Caco-2 (cell line): ENCODE measurements at regions not wholly inside any gene's neighbourhood (a gene's known extent, or its start where the extent isn't known, plus 50 kb on each side); places are given as distances from the start of the nearest gene placed in this dataset.
A peak's percentile ranks its signal among the peaks of the same experiment; 100 is the strongest.

ENCODE experiments used
- BruUV-seq: library from RNA; stranded (reverse); fragments of 400-500 nt; replicated peaks from 2 replicates; lab custom pipeline; 2021; lab: Mats Ljungman, UMichigan
- CTCF ChIA-PET: fragments of 300-600 bp; sonication (Branson Sonifier 250); formaldehyde crosslinking; loops from one replicate; lab custom pipeline; 2022; ENCODE audit warnings: antibody characterized with exemption; lab: Charles Lee
- POLR2A ChIA-PET: fragments of 300-600 bp; sonication (Branson Sonifier 250); formaldehyde crosslinking; loops from one replicate; lab custom pipeline; 2022; ENCODE audit warnings: antibody characterized with exemption; lab: Charles Lee
- DNase-seq, 2 experiments: peaks; one replicate each; pipeline versions ENCODE4 v3.0.0 to v3.0.0-alpha.2; 2020 to 2022
- H3K27me3 ChIP-seq: replicated peaks from 2 replicates; pipeline ENCODE4 v1.6.0; 2011; ENCODE audit warnings: low read length; ENCODE audit not compliant: control insufficient read depth, insufficient read depth
- H3K36me3 ChIP-seq: 2 replicates; pipeline ENCODE4 v1.5.1; 2011; ENCODE audit warnings: low read length; ENCODE audit not compliant: control insufficient read depth, insufficient read depth
- H3K4me1 ChIP-seq: fragments of 250-450 bp; sonication (Bioruptor Pico); 2 replicates; pipeline ENCODE4 v1.5.1; 2020; ENCODE audit warnings: mild to moderate bottlenecking
- H3K4me3 ChIP-seq: 2 replicates; pipeline ENCODE4 v1.5.1; 2011; ENCODE audit warnings: low read depth, mild to moderate bottlenecking, control low read depth, low read length
- H3K9me3 ChIP-seq: fragments of 250-450 bp; sonication (Bioruptor Pico); 2 replicates; pipeline ENCODE4 v1.5.1; 2020; ENCODE audit warnings: mild to moderate bottlenecking, moderate library complexity
- H3K27ac Mint-ChIP-seq: one replicate; pipeline ENCODE4 v1.8.0; 2022; ENCODE audit warnings: mixed read lengths; ENCODE audit not compliant: unreplicated experiment
- H3K27me3 Mint-ChIP-seq: one replicate; pipeline ENCODE4 v1.8.0; 2022; ENCODE audit warnings: mixed read lengths; ENCODE audit not compliant: insufficient read depth, unreplicated experiment
- H3K36me3 Mint-ChIP-seq: one replicate; pipeline ENCODE4 v1.8.0; 2022; ENCODE audit warnings: mild to moderate bottlenecking, mixed read lengths; ENCODE audit not compliant: insufficient read depth, unreplicated experiment
- H3K4me1 Mint-ChIP-seq: one replicate; pipeline ENCODE4 v1.8.0; 2022; ENCODE audit warnings: low read depth, mixed read lengths; ENCODE audit not compliant: unreplicated experiment
- H3K4me3 Mint-ChIP-seq: one replicate; pipeline ENCODE4 v1.8.0; 2022; ENCODE audit warnings: mild to moderate bottlenecking, moderate library complexity, mixed read lengths; ENCODE audit not compliant: unreplicated experiment
- H3K9me3 Mint-ChIP-seq: one replicate; pipeline ENCODE4 v1.8.0; 2022; ENCODE audit warnings: mixed read lengths; ENCODE audit not compliant: unreplicated experiment
- intact Hi-C: fragments of 100-400 bp; cut with micrococcal nuclease; formaldehyde crosslinking; loops from one replicate; pipeline ENCODE4 v1.10.0; 2022; ENCODE audit not compliant: unreplicated experiment
- TF ChIP-seq, protein P1 (sequence below), 2 experiments: fragments of 200-600 bp in 1 of 2; IDR thresholded peaks; 1 replicate in 1 of 2; 2 replicates in 1 of 2; pipeline versions ENCODE4 v1.5.1 to v1.8.0; 2011 to 2022; ENCODE audit warnings: antibody characterized with exemption in 1 of 2, control low read depth in 1 of 2, inconsistent platforms in 1 of 2, low read depth in 1 of 2, low read length in 1 of 2, mild to moderate bottlenecking in 1 of 2, moderate library complexity in 1 of 2; ENCODE audit not compliant: insufficient read depth in 1 of 2, severe bottlenecking in 1 of 2, unreplicated experiment in 1 of 2

DNA sequence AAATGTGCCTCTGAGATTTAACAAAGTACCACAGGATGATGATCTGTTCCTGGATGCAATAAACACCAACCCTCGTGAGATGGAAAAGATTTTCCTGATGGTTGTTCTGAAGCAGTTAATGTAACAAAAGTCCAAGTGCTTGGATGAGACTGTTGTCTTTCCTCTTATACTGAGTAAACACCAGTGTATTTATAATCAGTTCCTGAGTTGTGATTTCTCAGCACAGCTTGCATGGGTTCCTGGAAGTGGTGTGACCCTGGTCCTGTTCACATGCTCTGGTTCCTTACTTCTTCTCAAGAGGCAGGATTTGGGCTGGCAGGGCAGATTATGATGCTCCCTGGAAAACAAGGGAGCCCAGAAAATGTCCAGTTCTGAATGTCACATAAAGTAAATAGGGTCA is 208.2 kb upstream of the USP24 start:
- intact Hi-C loops, result loop anchor here (10.0 kb wide), 1 partner anchor 111 kb away; no protein-coding TSS in a partner anchor
- Histone ChIP-seq H3K4me1 (peaks cover 34% of the 10 kb centered on the region), H3K27me3 (no peaks in the 10 kb centered on the region), H3K36me3 (no peaks in the 10 kb centered on the region), H3K4me3 (no peak overlapping the region), H3K9me3 (no peaks in the 10 kb centered on the region)
- no peak for DNase-seq
- POLR2A ChIA-PET, result no interaction called here
- Mint-ChIP-seq H3K27me3 (no peaks in the 10 kb centered on the region), H3K36me3 (no peaks in the 10 kb centered on the region), H3K9me3 (no peaks in the 10 kb centered on the region), H3K4me3 (no peak overlapping the region), H3K4me1 (peaks cover 29% of the 10 kb centered on the region), H3K27ac (no peak overlapping the region)
- TF ChIP-seq, protein P1, sequence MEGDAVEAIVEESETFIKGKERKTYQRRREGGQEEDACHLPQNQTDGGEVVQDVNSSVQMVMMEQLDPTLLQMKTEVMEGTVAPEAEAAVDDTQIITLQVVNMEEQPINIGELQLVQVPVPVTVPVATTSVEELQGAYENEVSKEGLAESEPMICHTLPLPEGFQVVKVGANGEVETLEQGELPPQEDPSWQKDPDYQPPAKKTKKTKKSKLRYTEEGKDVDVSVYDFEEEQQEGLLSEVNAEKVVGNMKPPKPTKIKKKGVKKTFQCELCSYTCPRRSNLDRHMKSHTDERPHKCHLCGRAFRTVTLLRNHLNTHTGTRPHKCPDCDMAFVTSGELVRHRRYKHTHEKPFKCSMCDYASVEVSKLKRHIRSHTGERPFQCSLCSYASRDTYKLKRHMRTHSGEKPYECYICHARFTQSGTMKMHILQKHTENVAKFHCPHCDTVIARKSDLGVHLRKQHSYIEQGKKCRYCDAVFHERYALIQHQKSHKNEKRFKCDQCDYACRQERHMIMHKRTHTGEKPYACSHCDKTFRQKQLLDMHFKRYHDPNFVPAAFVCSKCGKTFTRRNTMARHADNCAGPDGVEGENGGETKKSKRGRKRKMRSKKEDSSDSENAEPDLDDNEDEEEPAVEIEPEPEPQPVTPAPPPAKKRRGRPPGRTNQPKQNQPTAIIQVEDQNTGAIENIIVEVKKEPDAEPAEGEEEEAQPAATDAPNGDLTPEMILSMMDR (IDR thresholded peaks at IDR 0.05; ENCODE audit: insufficient read depth in 1 of 2, low read depth in 1 of 2, low read length in 1 of 2, severe bottlenecking in 1 of 2, unreplicated experiment in 1 of 2), result no peak
- CTCF ChIA-PET, result no interaction called here
- BruUV-seq, result no TSS peak

- H3K27me3 ChIP-seq, result no peaks in the 10 kb centered on the region
- ChIA-PET CTCF (no interaction called here), POLR2A (no interaction called here)
- peak; percentile 21 to 50 for DNase-seq
- peaks cover 15% of the 10 kb centered on the region for H3K4me1 ChIP-seq
- no peaks in the 10 kb centered on the region for H3K9me3 ChIP-seq
- Mint-ChIP-seq H3K27me3 (no peaks in the 10 kb centered on the region), H3K27ac (peak overlapping the region; percentile 71), H3K36me3 (no peaks in the 10 kb centered on the region), H3K4me1 (peaks cover 17% of the 10 kb centered on the region), H3K4me3 (no peak overlapping the region), H3K9me3 (no peaks in the 10 kb centered on the region)
- H3K4me3 ChIP-seq, result no peak overlapping the region
- BruUV-seq, result no TSS peak
- intact Hi-C loops, result loop anchor here (10.0 kb wide), 1 partner anchor 114 kb away; no protein-coding TSS in a partner anchor
- TF ChIP-seq, protein P1 (IDR thresholded peaks at IDR 0.05; ENCODE audit: insufficient read depth in 1 of 2, low read depth in 1 of 2, low read length in 1 of 2, severe bottlenecking in 1 of 2, unreplicated experiment in 1 of 2), result no peak
- H3K36me3 ChIP-seq, result no peaks in the 10 kb centered on the region
Observed at GRCh38 chr1:55420929-55421716, 206.0 kb upstream of the USP24 start.

DNA sequence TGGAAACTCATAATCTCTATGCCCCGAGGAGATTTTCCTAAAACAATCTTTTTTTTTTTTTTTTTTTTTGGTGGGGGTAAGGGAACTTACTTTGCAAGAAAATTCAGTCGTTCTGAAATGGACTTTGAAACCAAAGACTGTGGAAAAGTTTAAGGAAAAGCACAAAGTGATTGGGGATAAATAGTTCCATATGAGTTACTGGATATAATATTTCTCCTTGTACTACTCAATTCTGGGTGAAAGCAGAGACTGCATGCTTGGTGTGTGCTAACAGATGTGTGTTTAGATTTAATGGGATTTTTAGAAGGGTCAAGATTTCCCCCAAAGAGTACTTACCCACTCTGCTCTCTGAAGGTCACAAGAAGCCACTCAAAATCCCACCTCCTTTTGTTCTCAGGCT is 204.9 kb upstream of the USP24 start:
- intact Hi-C loops, result loop anchor here (10.0 kb wide), 1 partner anchor 115 kb away; no protein-coding TSS in a partner anchor
- H3K9me3 ChIP-seq, result no peaks in the 10 kb centered on the region
- H3K4me3 Mint-ChIP-seq, result no peak overlapping the region
- H3K9me3 Mint-ChIP-seq, result no peaks in the 10 kb centered on the region
- no TSS peak for BruUV-seq
- H3K27ac Mint-ChIP-seq, result no peak overlapping the region
- H3K36me3 Mint-ChIP-seq, result no peaks in the 10 kb centered on the region
- ChIA-PET CTCF (no interaction called here), POLR2A (no interaction called here)
- no peaks in the 10 kb centered on the region for H3K27me3 Mint-ChIP-seq
- H3K4me1 Mint-ChIP-seq, result peaks cover 17% of the 10 kb centered on the region
- no peaks in the 10 kb centered on the region for H3K36me3 ChIP-seq
- TF ChIP-seq, protein P1 (IDR thresholded peaks at IDR 0.05; ENCODE audit: insufficient read depth in 1 of 2, low read depth in 1 of 2, low read length in 1 of 2, severe bottlenecking in 1 of 2, unreplicated experiment in 1 of 2), result no peak
- no peak for DNase-seq
- H3K27me3 ChIP-seq, result no peaks in the 10 kb centered on the region
- H3K4me3 ChIP-seq, result no peak overlapping the region
- peaks cover 15% of the 10 kb centered on the region for H3K4me1 ChIP-seq
